Tibial nerve (tissue), 3 donors: ENCODE measurements at regions not wholly inside any gene's neighbourhood (a gene's known extent, or its start where the extent isn't known, plus 50 kb on each side); places are given as distances from the start of the nearest gene placed in this dataset.

Source experiments
- POLR2A ChIP-seq, 2 donors: fragments of 450-650 bp; IDR thresholded peaks; one replicate each; pipeline ENCODE4 v1.6.1; 2017; ENCODE audit warnings: antibody characterized with exemption in 2 of 2, mild to moderate bottlenecking in 2 of 2, moderate library complexity in 2 of 2
- TF ChIP-seq, protein P1 (sequence below), 5 experiments: fragments of 200-600 bp in 3 of 5; fragments of 450-650 bp in 2 of 5; sonication (generic) in 3 of 5; IDR thresholded peaks; one replicate each; pipeline ENCODE4 v1.5.1; 2016 to 2019; ENCODE audit warnings: antibody characterized with exemption in 5 of 5, mild to moderate bottlenecking in 3 of 5, moderate library complexity in 2 of 5

DNA sequence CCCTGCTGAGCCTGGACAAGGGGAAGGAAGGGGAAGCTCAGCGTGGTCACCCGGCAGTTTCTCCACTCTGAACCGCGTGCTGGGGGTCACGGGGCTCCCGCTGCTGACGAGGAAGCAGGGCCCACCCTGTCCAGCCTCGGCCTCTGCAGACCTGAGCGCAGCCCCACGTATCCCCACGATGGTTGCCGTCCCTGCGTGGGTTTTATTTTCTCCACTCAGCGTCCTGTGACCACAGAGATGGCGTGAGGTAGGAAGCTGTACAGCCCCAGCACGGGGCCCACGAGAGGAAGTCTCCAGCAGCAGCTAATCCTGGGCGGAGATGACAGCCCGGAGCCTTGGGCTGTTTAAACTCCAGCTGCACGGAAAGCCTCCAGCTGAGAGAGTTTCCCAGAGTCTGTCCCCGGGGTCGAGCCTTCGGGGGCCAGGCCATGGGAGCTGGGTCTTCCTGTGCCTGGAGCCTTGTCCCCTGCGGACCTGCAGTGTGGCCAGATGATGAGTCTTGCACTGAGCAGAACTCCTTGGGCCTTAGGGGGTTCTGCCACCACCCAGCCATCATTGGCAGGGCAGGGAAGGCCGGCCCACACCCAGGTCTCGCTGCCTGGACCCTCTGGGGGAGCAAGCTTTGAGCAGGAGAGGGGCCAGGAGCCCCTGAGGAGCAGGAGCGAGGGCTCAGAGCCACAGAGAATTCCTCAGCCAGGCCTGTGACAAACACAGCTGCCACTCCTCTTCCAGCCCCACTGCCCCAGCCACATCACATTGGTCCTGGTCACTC lies 72.8 kb upstream of the FAM20C start:
- TF ChIP-seq, protein P1, sequence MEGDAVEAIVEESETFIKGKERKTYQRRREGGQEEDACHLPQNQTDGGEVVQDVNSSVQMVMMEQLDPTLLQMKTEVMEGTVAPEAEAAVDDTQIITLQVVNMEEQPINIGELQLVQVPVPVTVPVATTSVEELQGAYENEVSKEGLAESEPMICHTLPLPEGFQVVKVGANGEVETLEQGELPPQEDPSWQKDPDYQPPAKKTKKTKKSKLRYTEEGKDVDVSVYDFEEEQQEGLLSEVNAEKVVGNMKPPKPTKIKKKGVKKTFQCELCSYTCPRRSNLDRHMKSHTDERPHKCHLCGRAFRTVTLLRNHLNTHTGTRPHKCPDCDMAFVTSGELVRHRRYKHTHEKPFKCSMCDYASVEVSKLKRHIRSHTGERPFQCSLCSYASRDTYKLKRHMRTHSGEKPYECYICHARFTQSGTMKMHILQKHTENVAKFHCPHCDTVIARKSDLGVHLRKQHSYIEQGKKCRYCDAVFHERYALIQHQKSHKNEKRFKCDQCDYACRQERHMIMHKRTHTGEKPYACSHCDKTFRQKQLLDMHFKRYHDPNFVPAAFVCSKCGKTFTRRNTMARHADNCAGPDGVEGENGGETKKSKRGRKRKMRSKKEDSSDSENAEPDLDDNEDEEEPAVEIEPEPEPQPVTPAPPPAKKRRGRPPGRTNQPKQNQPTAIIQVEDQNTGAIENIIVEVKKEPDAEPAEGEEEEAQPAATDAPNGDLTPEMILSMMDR (IDR thresholded peaks at IDR 0.05) = no peak
- TF ChIP-seq POLR2A (IDR thresholded peaks at IDR 0.05) = no peak
